ENCODE measurements at regions not wholly inside any gene's neighbourhood (a gene's known extent, or its start where the extent isn't known, plus 50 kb on each side); places are given as distances from the start of the nearest gene placed in this dataset.

- no peaks in the 10 kb centered on the region for H3K9me3 ChIP-seq (ENCODE audit: low read depth, low read length)
- no peak overlapping the region for H3K9ac ChIP-seq (ENCODE audit: insufficient read length)
- no peak overlapping the region for H3K4me3 ChIP-seq
- TF ChIP-seq FOXP2 (optimal IDR thresholded peaks at IDR 0.05; ENCODE audit: control extremely low read depth, extremely low read length, insufficient read depth) (no peak), POLR2AphosphoS5 (IDR thresholded peaks at IDR 0.05; ENCODE audit: borderline replicate concordance, low read depth, low read length) (no peak), EZH2 (IDR thresholded peaks at IDR 0.05) (no peak)
- no peak overlapping the region for H3K27ac ChIP-seq
- no peaks in the 10 kb centered on the region for H3K36me3 ChIP-seq (ENCODE audit: insufficient read depth, low read length)
- DNase-seq (ENCODE audit: low read depth, low spot score), result no peak
These were observed 337.5 kb downstream of the CHRM3 start for GRCh38 chr1:239723776-239724367.

- no peak for DNase-seq (ENCODE audit: low read depth, low spot score)
- no peak overlapping the region for H3K27ac ChIP-seq
- no peak overlapping the region for H3K4me3 ChIP-seq
- H3K9me3 ChIP-seq (ENCODE audit: low read depth, low read length), result no peaks in the 10 kb centered on the region
- no peaks in the 10 kb centered on the region for H3K36me3 ChIP-seq (ENCODE audit: insufficient read depth, low read length)
- TF ChIP-seq POLR2AphosphoS5 (IDR thresholded peaks at IDR 0.05; ENCODE audit: borderline replicate concordance, low read depth, low read length), result no peak
- TF ChIP-seq EZH2 (IDR thresholded peaks at IDR 0.05), result no peak
- TF ChIP-seq FOXP2 (optimal IDR thresholded peaks at IDR 0.05; ENCODE audit: control extremely low read depth, extremely low read length, insufficient read depth), result no peak
- H3K9ac ChIP-seq (ENCODE audit: insufficient read length), result no peak overlapping the region
These were observed 339.0 kb downstream of the CHRM3 start for GRCh38 chr1:239725371-239725770.

- DNase-seq (ENCODE audit: low read depth, low spot score), result no peak
- Histone ChIP-seq H3K27ac (no peak overlapping the region), H3K9ac (ENCODE audit: insufficient read length) (no peak overlapping the region), H3K4me3 (no peak overlapping the region), H3K36me3 (ENCODE audit: insufficient read depth, low read length) (no peaks in the 10 kb centered on the region), H3K9me3 (ENCODE audit: low read depth, low read length) (no peaks in the 10 kb centered on the region)
- TF ChIP-seq EZH2 (IDR thresholded peaks at IDR 0.05) (no peak), FOXP2 (optimal IDR thresholded peaks at IDR 0.05; ENCODE audit: control extremely low read depth, extremely low read length, insufficient read depth) (no peak), POLR2AphosphoS5 (IDR thresholded peaks at IDR 0.05; ENCODE audit: borderline replicate concordance, low read depth, low read length) (no peak)
These were observed 339.6 kb downstream of the CHRM3 start for GRCh38 chr1:239725933-239726332.

- H3K9ac ChIP-seq (ENCODE audit: insufficient read length), result no peak overlapping the region
- DNase-seq (ENCODE audit: low read depth, low spot score), result no peak
These were observed 344.0 kb downstream of the CHRM3 start for GRCh38 chr1:239730378-239730777.

GRCh38 chr1:239731082-239731748 lies 344.8 kb downstream of the CHRM3 start:
- no peak for DNase-seq (ENCODE audit: low read depth, low spot score)
- no peaks in the 10 kb centered on the region for H3K9me3 ChIP-seq (ENCODE audit: low read depth, low read length)
- H3K36me3 ChIP-seq (ENCODE audit: insufficient read depth, low read length), result no peaks in the 10 kb centered on the region
- TF ChIP-seq FOXP2 (optimal IDR thresholded peaks at IDR 0.05; ENCODE audit: control extremely low read depth, extremely low read length, insufficient read depth) (no peak), POLR2AphosphoS5 (IDR thresholded peaks at IDR 0.05; ENCODE audit: borderline replicate concordance, low read depth, low read length) (no peak), EZH2 (IDR thresholded peaks at IDR 0.05) (no peak)
- no peak overlapping the region for H3K9ac ChIP-seq (ENCODE audit: insufficient read length)
- H3K27ac ChIP-seq, result no peak overlapping the region
- H3K4me3 ChIP-seq, result no peak overlapping the region

More at GRCh38 chr1:239730378-239730777, 344.0 kb downstream of the CHRM3 start:
- Histone ChIP-seq H3K9me3 (ENCODE audit: low read depth, low read length) (no peaks in the 10 kb centered on the region), H3K27ac (no peak overlapping the region), H3K36me3 (ENCODE audit: insufficient read depth, low read length) (no peaks in the 10 kb centered on the region), H3K4me3 (no peak overlapping the region)
- no peak for TF ChIP-seq POLR2AphosphoS5 (IDR thresholded peaks at IDR 0.05; ENCODE audit: borderline replicate concordance, low read depth, low read length)

GRCh38 chr1:239732770-239733169 lies 346.4 kb downstream of the CHRM3 start:
- no peak for TF ChIP-seq POLR2AphosphoS5 (IDR thresholded peaks at IDR 0.05; ENCODE audit: borderline replicate concordance, low read depth, low read length)
- no peak for TF ChIP-seq FOXP2 (optimal IDR thresholded peaks at IDR 0.05; ENCODE audit: control extremely low read depth, extremely low read length, insufficient read depth)
- no peak for TF ChIP-seq EZH2 (IDR thresholded peaks at IDR 0.05)
- Histone ChIP-seq H3K4me3 (no peak overlapping the region), H3K9ac (ENCODE audit: insufficient read length) (no peak overlapping the region), H3K27ac (no peak overlapping the region), H3K9me3 (ENCODE audit: low read depth, low read length) (no peaks in the 10 kb centered on the region), H3K36me3 (ENCODE audit: insufficient read depth, low read length) (no peaks in the 10 kb centered on the region)
- no peak for DNase-seq (ENCODE audit: low read depth, low spot score)

GRCh38 chr1:239733995-239734394 lies 347.6 kb downstream of the CHRM3 start:
- no peaks in the 10 kb centered on the region for H3K36me3 ChIP-seq (ENCODE audit: insufficient read depth, low read length)
- no peak overlapping the region for H3K9ac ChIP-seq (ENCODE audit: insufficient read length)
- H3K9me3 ChIP-seq (ENCODE audit: low read depth, low read length), result no peaks in the 10 kb centered on the region
- no peak overlapping the region for H3K27ac ChIP-seq
- DNase-seq (ENCODE audit: low read depth, low spot score), result no peak
- no peak for TF ChIP-seq FOXP2 (optimal IDR thresholded peaks at IDR 0.05; ENCODE audit: control extremely low read depth, extremely low read length, insufficient read depth)
- TF ChIP-seq POLR2AphosphoS5 (IDR thresholded peaks at IDR 0.05; ENCODE audit: borderline replicate concordance, low read depth, low read length), result no peak
- TF ChIP-seq EZH2 (IDR thresholded peaks at IDR 0.05), result no peak
- H3K4me3 ChIP-seq, result no peak overlapping the region

- Histone ChIP-seq H3K4me3 (no peak overlapping the region), H3K9me3 (ENCODE audit: low read depth, low read length) (no peaks in the 10 kb centered on the region), H3K36me3 (ENCODE audit: insufficient read depth, low read length) (no peaks in the 10 kb centered on the region), H3K9ac (ENCODE audit: insufficient read length) (no peak overlapping the region), H3K27ac (no peak overlapping the region)
- no peak for DNase-seq (ENCODE audit: low read depth, low spot score)
- TF ChIP-seq FOXP2 (optimal IDR thresholded peaks at IDR 0.05; ENCODE audit: control extremely low read depth, extremely low read length, insufficient read depth), result no peak
- TF ChIP-seq POLR2AphosphoS5 (IDR thresholded peaks at IDR 0.05; ENCODE audit: borderline replicate concordance, low read depth, low read length), result no peak
- TF ChIP-seq EZH2 (IDR thresholded peaks at IDR 0.05), result no peak
These were observed 348.7 kb downstream of the CHRM3 start for GRCh38 chr1:239735111-239735510.

GRCh38 chr1:239736479-239736878 lies 350.1 kb downstream of the CHRM3 start:
- H3K36me3 ChIP-seq (ENCODE audit: insufficient read depth, low read length), result no peaks in the 10 kb centered on the region
- no peak overlapping the region for H3K4me3 ChIP-seq
- TF ChIP-seq EZH2 (IDR thresholded peaks at IDR 0.05) (no peak), POLR2AphosphoS5 (IDR thresholded peaks at IDR 0.05; ENCODE audit: borderline replicate concordance, low read depth, low read length) (no peak)
- H3K9ac ChIP-seq (ENCODE audit: insufficient read length), result no peak overlapping the region
- H3K9me3 ChIP-seq (ENCODE audit: low read depth, low read length), result no peaks in the 10 kb centered on the region
- no peak overlapping the region for H3K27ac ChIP-seq
- no peak for DNase-seq (ENCODE audit: low read depth, low spot score)

Measured in SK-N-MC (cell line).